Adrenal gland (tissue), 5 donors: ENCODE measurements at regions not wholly inside any gene's neighbourhood (a gene's known extent, or its start where the extent isn't known, plus 50 kb on each side); places are given as distances from the start of the nearest gene placed in this dataset.

ENCODE experiments used
- CTCF ChIP-seq, 6 experiments: fragments of 450-650 bp in 4 of 6; fragments of 200-600 bp in 2 of 6; sonication (generic) in 1 of 6; IDR thresholded peaks; 1 replicate in 5 of 6; 2 replicates in 1 of 6; pipeline versions ENCODE4 v1.5.1 to v1.8.0; 2016 to 2021; ENCODE audit warnings: antibody characterized with exemption in 6 of 6, mild to moderate bottlenecking in 2 of 6, moderate library complexity in 1 of 6
- POLR2A ChIP-seq, 2 donors: fragments of 450-650 bp; IDR thresholded peaks; one replicate each; pipeline ENCODE4 v1.6.1; 2017; ENCODE audit warnings: antibody characterized with exemption in 2 of 2, mild to moderate bottlenecking in 2 of 2, moderate library complexity in 1 of 2
- donor health status: DM: no; HTN: no; CAD: no.

GRCh38 chr6:63493557-63493956, 78.7 kb upstream of the LOC128125822 start:
- TF ChIP-seq CTCF (IDR thresholded peaks at IDR 0.05) (no peak), POLR2A (IDR thresholded peaks at IDR 0.05) (no peak)
